ENCODE measurements at regions not wholly inside any gene's neighbourhood (a gene's known extent, or its start where the extent isn't known, plus 50 kb on each side); places are given as distances from the start of the nearest gene placed in this dataset.
"Not testable (repeated sequence)": the region's sequence is repeated elsewhere in the genome, so short reads cannot be mapped to it uniquely, and the experiment has no call there.

GRCh38 chr5:33160871-33161270 lies 279.9 kb upstream of the TARS1 start:
- no peak for DNase-seq

GRCh38 chr5:33161421-33161820 lies 279.3 kb upstream of the TARS1 start:
- DNase-seq: peak; percentile 48

GRCh38 chr5:33162057-33162456 lies 278.7 kb upstream of the TARS1 start:
- no peak for DNase-seq

GRCh38 chr5:33166522-33166921 lies 274.2 kb upstream of the TARS1 start:
- no peak for DNase-seq

GRCh38 chr5:33166948-33167347 lies 273.8 kb upstream of the TARS1 start:
- DNase-seq: no peak

GRCh38 chr5:33167541-33167940 lies 273.2 kb upstream of the TARS1 start:
- peak; percentile 51 for DNase-seq

- DNase-seq: no peak
These were observed 270.4 kb upstream of the TARS1 start for GRCh38 chr5:33170411-33170810.

- DNase-seq: no peak
These were observed 266.4 kb upstream of the TARS1 start for GRCh38 chr5:33174383-33174782.

GRCh38 chr5:33179301-33179700 lies 261.5 kb upstream of the TARS1 start:
- no peak for DNase-seq

GRCh38 chr5:33180900-33181299 lies 259.9 kb upstream of the TARS1 start:
- peak; percentile 70 for DNase-seq

- no peak for DNase-seq
These were observed 257.8 kb upstream of the TARS1 start for GRCh38 chr5:33182986-33183385.

GRCh38 chr5:33184367-33184766 lies 256.4 kb upstream of the TARS1 start:
- DNase-seq: no peak

- DNase-seq: no peak
These were observed 252.7 kb upstream of the TARS1 start for GRCh38 chr5:33188089-33188488.

GRCh38 chr5:33194914-33195313 lies 245.9 kb upstream of the TARS1 start:
- DNase-seq: no peak

GRCh38 chr5:33195431-33196165 lies 245.2 kb upstream of the TARS1 start:
- peak; percentile 70 for DNase-seq

- no peak for DNase-seq
These were observed 241.9 kb upstream of the TARS1 start for GRCh38 chr5:33198836-33199235.

GRCh38 chr5:33203931-33204330 lies 236.8 kb upstream of the TARS1 start:
- DNase-seq: no peak

- DNase-seq: no peak
These were observed 235.7 kb upstream of the TARS1 start for GRCh38 chr5:33205079-33205478.

- peak; percentile 49 for DNase-seq
These were observed 234.9 kb upstream of the TARS1 start for GRCh38 chr5:33205727-33206410.

- no peak for DNase-seq
These were observed 233.7 kb upstream of the TARS1 start for GRCh38 chr5:33206962-33207506.

- no peak for DNase-seq
These were observed 231.5 kb upstream of the TARS1 start for GRCh38 chr5:33209252-33209651.

- DNase-seq: not testable (repeated sequence)
These were observed 230.5 kb upstream of the TARS1 start for GRCh38 chr5:33210221-33210620.

GRCh38 chr5:33210978-33211377 lies 229.8 kb upstream of the TARS1 start:
- DNase-seq: no peak

GRCh38 chr5:33212439-33212838 lies 228.3 kb upstream of the TARS1 start:
- DNase-seq: no peak
